NCI-H1105 treated with DMSO at 0.1 percent for 48 hours (cell line): ENCODE measurements at regions not wholly inside any gene's neighbourhood (a gene's known extent, or its start where the extent isn't known, plus 50 kb on each side); places are given as distances from the start of the nearest gene placed in this dataset.

Experiments
- DNase-seq: peaks from one replicate; lab custom pipeline; 2025; lab: John Stamatoyannopoulos, UW

DNA sequence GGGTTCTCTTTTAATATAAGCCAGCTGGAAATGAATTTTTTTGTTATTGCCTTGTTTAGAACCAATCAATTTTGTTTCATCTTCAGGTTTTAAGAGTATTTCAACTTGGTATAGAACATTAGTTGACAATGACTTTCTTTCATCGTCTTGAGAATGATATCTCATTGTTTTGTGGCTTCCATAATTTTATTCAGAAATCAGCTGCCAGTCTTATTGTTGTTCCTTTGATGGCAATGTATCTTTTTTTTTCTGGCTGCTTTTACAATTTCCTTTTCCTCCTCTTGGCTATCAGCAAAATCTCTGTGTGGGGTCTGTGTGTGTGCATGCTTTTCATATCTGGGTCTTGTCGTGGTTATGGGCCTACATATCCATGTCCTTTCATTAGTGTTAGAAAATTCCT lies 1536.4 kb upstream of the TENM3 start:
- DNase-seq: no peak

DNA sequence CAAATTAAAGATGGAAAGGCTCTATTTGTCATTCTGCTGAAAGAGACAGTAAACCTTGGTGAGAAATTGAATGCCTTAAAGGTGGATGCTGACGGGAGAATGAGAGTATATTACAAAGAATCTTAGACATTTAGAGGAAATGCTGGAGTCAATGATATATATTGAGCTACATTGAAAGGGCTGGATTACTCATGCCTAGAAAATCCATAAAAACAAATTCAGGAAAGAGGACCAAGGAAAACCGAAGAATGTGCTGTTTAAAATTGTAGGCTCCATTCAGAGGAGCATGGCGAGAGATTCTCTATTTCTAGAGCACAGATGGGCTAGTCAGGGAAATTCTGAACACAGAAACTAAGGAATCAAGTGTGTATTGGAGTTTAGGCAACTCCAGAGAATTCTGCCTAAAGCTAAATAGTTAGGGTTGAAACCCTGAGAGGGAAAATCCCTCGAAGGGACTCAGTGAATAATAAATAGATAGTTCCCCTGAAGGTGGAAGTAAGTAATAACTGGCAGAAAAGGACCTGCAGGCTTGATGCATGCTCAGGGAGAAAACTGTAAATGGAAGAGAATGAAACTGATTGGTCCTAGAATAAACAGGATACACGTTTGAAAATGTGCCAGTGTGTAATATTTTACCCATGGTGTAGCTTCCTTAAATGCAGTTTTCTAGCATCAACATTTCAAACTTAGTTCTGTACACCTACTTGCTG lies 1532.4 kb upstream of the TENM3 start:
- DNase-seq: no peak

DNA sequence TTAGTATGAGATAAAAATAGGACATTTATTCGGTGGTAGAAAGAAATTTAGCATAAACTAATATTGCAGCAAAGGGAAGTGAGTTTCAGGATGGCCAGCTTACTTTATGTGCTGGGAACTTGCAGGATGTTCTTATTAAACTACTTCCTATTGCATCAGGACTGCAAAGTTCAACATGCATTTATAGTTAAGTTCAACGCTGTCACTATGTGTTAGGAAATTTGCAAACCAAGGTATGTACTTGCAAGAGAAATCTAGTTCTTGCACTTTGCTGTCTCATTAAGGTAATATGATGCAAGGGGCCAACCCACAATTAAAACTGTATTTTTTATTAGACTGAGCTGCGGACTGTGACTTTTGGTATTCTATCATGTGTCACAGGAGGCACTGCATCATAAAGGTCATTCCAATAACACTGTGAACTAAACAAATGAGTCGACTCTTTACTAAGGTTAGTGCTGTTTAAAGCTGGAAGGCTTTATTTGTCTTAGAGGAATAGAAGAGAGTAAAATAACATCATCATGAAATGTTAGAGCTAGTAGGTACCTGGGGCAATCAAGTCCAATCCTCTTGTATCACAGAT lies 1525.7 kb upstream of the TENM3 start:
- DNase-seq: no peak

DNA sequence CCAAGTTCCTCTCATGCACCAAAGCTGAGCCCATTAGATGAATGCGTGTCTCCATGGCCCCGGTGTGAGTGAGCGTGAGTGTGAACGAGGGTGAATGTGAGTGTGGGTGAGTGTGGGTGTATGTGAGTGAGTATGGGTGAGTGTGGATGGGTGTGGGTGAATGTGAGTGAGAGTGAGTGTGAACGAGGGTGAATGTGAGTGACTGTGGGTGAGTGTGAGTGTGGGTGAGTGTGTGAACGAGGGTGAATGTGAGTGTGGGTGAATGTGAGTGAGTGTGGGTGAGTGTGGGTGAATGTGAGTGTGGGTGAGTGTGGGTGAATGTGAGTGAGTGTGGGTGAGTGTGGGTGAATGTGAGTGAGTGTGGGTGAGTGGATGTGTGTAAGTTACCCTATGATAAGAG lies 1521.8 kb upstream of the TENM3 start:
- DNase-seq: no peak

DNA sequence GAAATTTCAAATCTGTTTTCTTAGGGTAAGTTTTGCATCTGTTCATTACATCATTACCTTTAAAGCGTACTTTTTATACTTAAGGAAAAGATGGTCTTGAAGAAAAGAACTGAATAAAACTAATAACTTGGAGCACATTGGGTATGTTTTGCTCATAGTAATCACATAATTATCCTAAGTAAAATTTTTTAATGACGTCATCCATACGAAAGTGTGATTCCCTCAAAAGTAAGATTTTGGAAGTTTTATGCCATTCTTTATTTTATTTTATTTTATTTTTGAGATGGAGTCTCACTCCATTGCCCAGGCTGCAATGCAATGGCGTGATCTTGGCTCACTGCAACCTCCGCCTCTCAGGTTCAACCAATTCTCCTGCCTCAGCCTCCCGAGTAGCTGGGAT lies 1516.6 kb upstream of the TENM3 start:
- DNase-seq: no peak

DNA sequence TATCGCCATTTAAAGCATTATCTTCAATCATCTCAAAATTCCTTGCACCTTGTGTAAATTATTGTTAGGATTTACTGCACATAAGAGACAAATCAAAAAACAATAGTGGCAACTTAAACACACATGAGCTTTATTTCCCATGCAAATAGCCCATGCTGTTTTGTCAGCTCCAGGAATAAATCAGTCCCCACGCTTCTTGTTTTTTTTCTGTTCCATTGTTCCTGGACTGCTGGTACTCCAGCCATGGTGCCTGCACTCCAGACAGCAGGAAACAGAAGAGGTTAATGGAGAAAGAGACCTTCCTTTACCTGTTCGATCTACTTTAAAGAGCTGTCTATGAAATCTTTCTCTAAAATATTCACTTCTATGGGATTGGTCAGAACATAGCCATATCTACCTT lies 1515.7 kb upstream of the TENM3 start:
- DNase-seq: no peak

DNA sequence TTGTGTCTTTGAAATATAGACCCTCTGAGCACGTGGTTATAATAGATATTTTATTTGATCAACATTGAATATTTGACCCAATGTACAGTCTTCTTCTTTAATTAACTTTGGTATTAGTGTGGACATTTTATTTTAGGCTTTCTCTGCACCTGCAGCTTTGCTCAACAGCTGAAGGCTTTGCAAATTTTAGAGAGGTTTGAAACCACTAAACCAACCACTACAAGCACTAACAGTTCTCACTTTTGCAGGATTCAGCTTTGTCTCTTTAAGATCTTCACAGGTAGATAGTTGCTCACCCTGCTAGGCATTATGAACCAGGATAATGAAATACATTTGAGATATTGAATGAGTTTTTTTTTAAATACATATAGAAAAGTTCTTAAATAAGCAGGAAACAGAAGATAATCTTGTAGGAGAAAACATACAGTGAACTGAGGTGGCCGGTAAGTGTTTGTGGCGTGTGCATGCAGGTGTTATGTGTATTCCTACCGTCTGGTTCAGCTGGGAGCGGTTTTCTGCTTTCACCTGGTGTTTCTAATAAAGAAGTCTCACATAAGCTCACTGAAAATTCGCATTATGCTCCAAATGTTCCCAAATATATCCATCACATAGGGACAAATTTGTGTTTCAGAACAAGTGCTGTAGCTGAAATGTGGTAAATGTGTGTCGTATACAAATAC lies 1508.3 kb upstream of the TENM3 start:
- no peak for DNase-seq

DNA sequence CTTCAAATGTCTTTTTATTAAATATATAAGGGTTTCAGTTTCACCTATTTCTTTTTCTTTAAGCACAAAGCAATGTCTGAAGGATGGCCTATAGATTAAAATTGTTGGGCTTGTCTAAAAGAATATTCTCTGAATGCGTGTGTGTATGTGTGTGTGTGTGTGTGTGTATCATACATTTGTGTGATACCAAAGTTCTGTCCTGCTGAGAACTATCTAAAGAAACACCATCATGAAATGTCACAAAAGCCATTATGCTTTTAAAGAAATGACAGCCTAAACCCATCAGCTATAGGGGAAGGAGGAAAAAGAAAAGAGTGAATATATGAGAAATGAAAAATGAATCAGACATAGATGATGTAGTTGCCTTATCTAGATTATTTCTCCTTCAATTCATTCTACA lies 1501.5 kb upstream of the TENM3 start:
- DNase-seq: no peak

DNA sequence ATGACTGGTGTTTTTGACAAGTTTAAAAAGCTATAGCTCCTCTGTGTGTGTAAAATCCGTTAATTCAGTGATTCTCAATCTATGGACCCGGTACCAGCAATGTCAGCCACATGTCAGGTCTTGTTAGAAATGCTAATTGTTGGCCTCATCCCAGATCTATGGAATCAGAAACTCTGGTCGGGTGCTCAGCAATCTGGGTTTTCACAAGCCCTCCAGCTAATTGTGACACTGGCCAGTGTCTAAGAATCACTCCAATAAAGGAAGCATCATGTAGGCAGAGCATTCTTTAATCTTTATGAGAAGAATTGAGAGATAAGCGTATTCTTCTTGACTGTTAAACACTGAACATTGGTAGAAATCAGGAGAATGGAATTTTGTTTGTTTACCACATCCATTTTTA lies 1498.2 kb upstream of the TENM3 start:
- no peak for DNase-seq

DNA sequence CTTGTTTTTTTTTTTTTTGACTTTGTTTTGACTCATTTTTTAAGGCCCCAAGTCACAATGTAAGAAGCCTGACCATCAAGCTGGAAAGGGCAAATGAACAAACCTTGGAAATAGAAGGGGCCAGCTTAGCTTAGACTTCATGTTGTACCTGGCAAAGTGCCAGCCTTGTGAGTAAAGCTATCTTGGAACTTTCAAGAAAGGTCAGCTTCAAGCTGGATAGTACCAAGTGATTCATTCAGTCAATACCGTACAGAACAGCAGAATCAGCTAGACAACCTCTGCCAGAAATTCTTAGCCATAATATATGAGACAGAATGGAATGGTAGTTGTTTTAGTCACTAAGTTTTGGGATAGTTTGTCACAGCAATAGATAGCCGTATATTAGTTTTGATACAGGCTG lies 1492.2 kb upstream of the TENM3 start:
- DNase-seq: no peak

DNA sequence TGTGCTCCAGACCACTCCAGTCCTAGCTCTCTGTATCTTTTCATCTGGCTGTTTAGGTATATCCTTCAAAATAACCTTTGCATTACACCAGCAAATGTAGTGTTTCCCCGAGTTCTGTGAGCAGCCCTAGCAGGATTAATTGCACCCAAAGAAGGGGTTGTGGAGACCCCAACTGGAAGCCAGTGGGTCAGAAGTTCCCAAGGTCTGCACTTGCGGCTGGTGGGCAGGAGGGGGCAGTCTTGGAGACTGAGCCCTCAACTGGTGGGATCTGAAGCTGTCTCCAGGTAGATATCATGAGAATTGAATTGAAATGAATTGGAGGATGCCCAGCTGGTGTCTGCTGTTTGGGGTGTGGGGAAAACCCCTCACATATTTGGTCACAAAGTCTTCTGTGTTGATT lies 1485.3 kb upstream of the TENM3 start:
- no peak for DNase-seq

DNA sequence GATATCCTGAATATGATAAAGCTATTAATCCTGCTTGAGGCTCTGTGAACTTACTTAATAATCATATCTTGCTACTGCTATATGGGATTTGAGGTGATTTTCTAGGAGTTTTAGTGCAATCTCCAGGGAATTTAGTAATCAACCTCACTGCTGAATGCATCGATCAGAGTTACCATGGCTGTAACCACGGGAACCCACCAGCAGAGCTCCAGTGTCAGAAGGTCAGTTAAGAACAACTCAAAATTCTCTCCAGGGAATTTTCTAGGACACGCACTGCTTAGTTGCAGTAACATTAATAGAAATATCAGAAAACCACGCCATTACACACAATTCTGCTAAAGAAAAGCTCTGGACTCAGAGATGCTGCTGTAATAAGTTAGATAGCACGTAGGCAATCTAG lies 1477.2 kb upstream of the TENM3 start:
- no peak for DNase-seq

DNA sequence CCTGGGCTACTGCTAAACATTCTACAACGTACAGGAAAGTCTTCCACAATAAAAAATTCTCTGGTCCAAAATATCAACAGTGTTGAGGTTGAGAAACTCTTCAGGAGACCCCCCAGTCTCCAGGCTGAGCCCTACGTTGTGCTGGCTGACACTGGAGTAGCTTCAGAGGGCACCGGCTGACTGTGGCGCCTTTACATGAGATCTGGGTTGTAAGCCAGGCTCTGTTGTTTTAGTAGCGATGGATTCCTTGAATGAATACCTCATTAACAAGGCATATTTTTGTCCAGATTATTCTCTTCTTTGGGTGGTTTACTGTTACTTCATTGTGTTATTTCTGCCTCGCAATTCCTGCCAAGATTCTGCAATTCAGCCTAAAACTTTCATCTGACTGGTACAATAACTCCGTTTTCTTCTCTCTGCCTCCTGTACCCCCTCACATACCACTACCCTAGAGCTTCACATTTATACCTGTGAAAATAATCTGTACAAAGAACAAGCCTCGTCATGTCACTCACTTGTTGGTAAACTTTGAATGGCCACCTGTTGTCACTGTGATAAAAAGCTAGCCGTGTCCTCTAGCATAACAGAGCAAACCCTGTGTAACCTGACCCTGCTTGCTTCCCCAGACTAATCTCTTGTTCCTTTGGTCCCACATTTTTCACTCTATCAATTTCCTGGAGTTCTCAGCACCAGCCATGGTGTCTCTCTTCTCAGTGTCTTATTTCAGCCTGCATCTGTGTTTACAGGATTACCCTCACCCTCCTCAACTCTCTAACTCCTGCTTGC lies 1476.1 kb upstream of the TENM3 start:
- peak; percentile 74 for DNase-seq

DNA sequence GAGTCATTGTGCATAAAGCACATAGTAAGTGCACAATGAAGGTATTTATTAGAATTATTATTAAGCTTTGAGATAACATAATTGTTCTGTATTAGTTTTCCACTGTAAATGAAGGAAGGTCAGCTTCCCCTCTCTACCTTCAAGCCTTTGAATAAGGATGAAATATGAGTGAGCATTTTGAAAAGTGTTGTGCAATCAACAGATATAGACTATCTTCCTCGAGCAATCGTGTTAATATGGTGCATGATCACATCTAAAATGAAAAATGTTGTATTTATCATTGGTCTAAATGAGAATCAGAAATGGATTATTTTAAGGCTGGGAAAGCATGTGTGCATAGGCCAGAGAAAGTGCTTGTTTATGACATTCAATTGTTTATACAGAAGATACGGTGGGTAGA lies 1474.6 kb upstream of the TENM3 start:
- DNase-seq: no peak

DNA sequence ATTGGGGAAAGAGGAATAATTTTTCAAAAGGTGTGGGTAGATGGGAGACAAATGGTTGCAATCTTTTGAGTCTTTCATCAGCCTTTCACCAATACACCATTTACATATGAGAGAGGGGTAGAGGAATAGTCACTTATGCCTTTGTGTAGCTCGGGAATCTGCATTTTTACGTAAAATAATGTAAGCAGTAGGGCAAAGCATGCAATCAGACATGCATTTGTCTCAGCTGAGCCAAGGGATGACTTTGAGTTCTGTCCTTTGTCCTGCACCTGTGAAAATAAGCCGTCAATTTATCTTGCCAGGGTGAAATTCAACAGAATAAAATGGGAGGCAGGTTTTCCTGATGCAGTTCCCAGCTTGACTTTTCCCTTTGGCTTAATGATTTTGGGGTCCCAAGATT lies 1473.4 kb upstream of the TENM3 start:
- no peak for DNase-seq

DNA sequence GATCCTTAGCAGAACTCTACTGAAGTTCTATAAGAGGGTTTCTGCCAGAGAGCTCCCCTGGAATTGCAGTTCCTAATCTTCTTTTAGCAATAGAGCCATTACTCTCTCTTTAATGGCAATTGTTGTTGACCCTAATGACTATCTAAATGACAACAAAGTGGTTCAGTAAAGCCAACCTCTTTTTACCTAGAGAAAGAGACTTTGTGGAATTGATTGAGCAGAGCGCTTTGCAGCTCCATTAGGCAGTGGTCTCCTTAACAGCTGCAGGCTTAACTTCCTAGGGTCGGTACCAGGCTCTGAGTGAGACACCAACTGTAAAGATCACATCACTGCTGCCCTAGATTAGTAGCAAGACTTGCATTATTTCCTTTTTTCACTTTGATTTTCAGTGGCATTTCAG lies 1472.9 kb upstream of the TENM3 start:
- no peak for DNase-seq

DNA sequence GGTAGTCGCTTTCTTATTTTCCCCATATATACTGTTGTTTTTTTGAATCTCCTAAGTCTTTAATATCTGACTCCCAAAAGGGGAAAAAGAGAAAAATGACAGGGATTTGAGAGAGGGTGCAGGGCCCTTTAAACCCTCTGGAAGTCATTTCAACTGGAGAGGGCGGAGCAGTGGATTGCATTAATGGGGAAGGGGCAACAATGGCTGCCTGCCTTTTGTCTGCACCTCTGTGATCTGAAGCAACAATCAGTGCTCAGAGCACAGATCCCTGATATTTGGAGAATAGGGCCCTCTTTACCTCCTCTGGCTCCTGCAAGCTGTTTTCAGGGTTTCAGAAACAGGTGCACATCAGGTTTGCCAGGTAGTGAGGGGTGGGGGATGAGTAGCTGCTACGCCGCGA lies 1458.3 kb upstream of the TENM3 start:
- no peak for DNase-seq

DNA sequence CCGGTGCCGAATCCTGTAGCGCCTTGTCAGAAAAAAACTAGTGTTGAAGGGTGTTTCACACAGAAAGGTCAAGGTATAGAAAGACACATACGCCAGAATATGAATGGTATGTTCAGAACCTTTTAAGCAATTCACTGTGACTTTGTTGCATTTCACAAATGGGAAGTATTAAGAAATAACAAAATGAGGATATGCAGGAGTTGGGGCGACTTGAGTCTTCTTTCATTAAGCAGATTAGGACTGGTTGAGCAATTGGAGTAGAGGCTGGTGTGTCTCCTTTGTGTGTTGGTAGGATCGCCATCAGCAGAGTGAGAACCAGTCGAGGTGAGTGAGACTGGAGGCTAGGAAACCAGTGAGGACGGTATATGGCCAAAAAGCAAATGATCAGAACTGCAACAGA lies 1454.5 kb upstream of the TENM3 start:
- DNase-seq: no peak

DNA sequence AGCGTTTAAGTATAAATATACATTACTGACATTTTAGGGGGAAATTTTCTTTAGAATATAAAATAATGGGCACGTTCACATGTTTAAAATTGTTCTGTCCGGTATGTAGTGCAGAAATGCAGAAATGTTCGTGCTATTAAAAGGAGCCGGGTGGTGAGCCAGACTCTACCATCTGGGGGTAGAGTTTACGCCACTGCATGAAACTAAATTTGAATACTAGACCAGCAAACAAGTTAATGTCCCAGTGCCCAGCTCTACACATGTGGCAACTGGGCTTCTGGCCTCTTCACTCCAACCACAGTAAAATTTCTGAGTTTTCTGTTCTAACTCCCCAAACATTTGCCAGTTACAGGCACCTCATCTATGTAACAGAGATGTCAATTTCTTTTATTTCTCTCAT lies 1453.3 kb upstream of the TENM3 start:
- no peak for DNase-seq

DNA sequence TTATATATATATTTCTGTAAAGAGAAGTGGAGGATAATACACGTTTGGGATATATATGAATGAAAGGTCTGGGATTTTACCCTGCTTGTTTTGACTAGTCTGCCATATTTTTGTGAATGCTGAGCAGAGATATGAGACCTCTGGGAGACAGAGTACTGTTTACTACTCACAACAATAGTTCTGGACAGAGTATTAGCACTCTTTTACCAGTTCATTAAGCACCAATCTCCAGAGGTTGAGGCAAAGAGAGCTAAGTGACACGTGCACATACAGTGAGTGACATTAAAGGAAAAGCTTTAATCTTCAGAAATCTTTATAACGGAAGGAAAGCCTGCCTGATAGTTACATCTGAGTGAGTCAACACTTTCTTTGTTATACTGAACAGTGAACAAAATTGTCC lies 1452.7 kb upstream of the TENM3 start:
- no peak for DNase-seq

DNA sequence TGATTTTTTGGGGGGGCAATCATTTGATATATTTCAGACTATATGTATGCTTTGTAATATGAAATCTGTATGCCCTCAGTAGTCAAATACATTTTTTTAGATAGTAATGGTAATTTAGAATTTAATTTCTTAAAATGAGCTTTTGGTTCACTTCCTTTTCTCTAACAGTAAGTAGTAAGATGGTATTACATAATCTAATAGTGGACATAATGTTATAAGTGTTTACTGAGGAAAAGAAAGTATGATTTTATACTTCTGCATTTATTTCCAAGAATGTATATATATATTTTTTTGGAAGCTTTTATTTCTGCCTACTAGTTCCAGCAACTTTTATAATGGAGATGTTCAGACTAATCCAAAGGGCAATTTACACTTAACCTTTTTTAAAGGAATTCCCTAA lies 1450.7 kb upstream of the TENM3 start:
- DNase-seq: no peak

DNA sequence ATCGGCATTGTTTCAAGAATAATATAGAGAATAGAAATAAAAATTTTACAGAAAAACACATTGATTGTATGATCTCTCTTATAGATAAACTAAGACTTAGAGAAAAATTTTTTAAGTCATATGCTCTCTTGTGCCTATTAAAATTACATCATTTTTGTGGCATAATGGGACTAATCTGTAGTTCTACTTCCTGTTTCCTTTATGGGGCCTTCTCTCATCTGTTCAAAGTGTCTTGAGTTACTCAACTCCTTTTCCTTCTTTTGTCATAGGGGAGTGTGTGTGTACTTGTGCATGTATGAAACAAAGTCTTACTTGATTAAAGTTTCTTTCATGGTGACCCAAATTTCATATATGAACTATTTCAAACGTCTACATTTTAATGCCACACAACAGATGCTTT lies 1448.9 kb upstream of the TENM3 start:
- DNase-seq: no peak

DNA sequence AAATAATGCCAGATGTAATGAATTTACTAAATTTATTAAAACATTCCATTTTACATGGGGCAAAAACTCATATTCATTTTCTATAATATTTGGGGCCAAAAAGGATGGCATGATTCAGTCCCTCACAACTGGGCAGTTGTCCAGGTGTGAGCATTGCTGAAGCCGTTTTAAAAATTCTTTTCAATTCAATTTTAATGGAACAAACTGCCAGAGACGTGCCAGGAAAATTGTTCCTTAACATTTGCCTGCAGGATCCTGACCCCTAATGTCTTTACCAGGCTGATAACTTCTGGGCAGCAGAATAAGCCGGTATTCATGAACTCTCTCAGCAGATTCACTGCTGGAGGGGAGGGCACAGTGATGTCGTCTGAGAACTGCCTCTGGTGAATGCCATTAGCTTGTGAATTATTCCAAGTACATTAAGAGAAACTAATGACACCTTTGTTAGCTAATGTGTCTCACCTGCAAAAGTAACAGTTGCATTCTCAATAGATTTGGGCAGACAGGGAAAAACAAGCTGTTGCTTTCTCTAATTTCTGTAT lies 1445.1 kb upstream of the TENM3 start:
- no peak for DNase-seq
